ENCODE measurements at regions not wholly inside any gene's neighbourhood (a gene's known extent, or its start where the extent isn't known, plus 50 kb on each side); places are given as distances from the start of the nearest gene placed in this dataset.

DNA sequence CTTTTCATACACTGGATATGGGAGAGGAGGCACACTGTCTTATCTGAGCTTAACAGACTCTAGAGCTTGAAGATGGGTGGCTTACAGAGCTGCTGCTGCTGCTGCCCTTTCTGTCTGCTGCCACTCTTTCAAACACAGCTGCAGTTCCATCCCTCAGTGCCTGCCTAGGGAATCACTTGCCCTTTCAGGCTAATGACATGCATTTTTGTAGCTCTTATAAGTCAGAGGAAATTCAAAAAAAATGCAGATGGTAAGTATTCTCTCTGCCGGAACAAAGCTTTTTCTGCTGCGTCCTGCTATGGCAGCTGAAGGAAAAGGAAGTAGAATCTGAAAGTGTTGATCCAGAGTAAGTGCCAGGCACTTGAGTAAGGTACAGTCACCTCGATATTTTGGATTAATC is 460.4 kb upstream of the DIAPH2 start:
- Mint-ChIP-seq H3K4me1 (ENCODE audit: low read depth) (no peaks in the 10 kb centered on the region), H3K9me3 (no peaks in the 10 kb centered on the region; the same call in 1 of the 2 replicates), H3K27me3 (ENCODE audit: insufficient read depth) (no peaks in the 10 kb centered on the region), H3K4me3 (no peak overlapping the region), H3K27ac (no peak overlapping the region), H3K36me3 (ENCODE audit: low read depth) (no peaks in the 10 kb centered on the region)
- TF ChIP-seq, protein P1, sequence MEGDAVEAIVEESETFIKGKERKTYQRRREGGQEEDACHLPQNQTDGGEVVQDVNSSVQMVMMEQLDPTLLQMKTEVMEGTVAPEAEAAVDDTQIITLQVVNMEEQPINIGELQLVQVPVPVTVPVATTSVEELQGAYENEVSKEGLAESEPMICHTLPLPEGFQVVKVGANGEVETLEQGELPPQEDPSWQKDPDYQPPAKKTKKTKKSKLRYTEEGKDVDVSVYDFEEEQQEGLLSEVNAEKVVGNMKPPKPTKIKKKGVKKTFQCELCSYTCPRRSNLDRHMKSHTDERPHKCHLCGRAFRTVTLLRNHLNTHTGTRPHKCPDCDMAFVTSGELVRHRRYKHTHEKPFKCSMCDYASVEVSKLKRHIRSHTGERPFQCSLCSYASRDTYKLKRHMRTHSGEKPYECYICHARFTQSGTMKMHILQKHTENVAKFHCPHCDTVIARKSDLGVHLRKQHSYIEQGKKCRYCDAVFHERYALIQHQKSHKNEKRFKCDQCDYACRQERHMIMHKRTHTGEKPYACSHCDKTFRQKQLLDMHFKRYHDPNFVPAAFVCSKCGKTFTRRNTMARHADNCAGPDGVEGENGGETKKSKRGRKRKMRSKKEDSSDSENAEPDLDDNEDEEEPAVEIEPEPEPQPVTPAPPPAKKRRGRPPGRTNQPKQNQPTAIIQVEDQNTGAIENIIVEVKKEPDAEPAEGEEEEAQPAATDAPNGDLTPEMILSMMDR (IDR thresholded peaks at IDR 0.05): no peak
- no peak for DNase-seq

DNA sequence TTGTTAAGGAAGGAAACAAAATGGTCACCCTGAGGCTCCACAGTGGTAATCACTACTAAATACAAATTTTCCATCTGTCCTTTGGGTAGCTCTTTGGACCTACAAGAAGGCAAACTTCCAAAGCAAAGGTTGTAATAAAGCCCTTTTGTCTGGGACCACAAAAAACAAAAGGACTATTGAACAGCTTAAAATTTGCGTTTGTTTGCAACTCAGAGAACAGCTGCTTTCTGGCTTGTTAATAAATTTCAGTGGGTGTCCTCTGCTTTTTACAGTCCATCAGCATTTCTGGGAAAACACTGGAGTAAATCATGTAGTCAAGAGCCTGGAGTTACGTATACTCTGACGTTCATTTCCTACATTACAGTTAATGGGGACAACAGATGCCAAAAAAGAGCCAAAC is 439.7 kb upstream of the DIAPH2 start:
- Mint-ChIP-seq H3K4me1 (ENCODE audit: low read depth) (no peaks in the 10 kb centered on the region), H3K27ac (no peak overlapping the region), H3K4me3 (no peak overlapping the region), H3K9me3 (no peaks in the 10 kb centered on the region), H3K27me3 (ENCODE audit: insufficient read depth) (no peaks in the 10 kb centered on the region), H3K36me3 (ENCODE audit: low read depth) (no peaks in the 10 kb centered on the region)
- no peak for DNase-seq
- TF ChIP-seq, protein P1 (IDR thresholded peaks at IDR 0.05): no peak

DNA sequence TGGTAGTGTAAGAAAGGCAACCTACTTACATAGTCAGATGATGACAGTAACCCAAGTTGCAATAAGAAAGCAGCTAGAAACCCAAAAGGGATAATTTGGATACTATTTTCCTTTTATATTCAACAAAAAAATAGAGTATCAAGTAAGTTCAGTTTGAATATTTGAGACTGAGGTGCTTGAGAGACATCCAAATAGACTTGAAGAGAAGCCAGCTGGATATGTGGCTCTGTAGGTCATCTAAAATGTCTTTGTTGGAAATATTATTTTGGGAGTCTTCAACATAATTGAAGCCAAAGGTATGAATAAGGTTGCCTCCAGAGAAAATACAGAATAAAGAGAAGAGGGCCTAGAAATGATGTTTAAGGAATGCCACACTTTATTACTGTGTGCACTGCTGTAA is 438.2 kb upstream of the DIAPH2 start:
- no peak overlapping the region for H3K4me3 Mint-ChIP-seq
- no peak overlapping the region for H3K27ac Mint-ChIP-seq
- DNase-seq: no peak
- no peaks in the 10 kb centered on the region for H3K4me1 Mint-ChIP-seq (ENCODE audit: low read depth)
- no peaks in the 10 kb centered on the region for H3K27me3 Mint-ChIP-seq (ENCODE audit: insufficient read depth)
- TF ChIP-seq, protein P1 (IDR thresholded peaks at IDR 0.05): no peak
- H3K9me3 Mint-ChIP-seq: no peaks in the 10 kb centered on the region
- H3K36me3 Mint-ChIP-seq (ENCODE audit: low read depth): no peaks in the 10 kb centered on the region
